ENCODE measurements at regions not wholly inside any gene's neighbourhood (a gene's known extent, or its start where the extent isn't known, plus 50 kb on each side); places are given as distances from the start of the nearest gene placed in this dataset.

DNA sequence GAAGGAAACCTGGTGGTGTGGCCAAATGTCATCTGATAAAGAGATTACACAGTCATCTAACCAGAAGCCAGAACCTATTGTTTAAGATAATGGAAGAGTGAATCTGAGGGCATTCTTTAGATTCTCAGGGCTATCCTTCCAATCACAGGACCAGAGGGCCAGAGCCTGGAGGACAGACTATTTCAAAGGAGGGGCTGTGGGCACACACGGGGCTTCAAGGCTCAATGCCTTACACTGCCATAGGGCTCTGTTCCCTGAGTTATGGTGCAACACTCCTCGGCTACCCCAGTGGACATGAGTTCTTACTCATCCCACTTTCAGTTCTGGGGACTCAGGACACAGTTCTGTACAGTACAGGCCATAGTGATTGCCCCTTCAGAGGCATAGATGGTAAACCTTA is 343.9 kb upstream of the ALCAM start:
- TF ChIP-seq GATA2 (IDR thresholded peaks at IDR 0.05; ENCODE audit: low read depth, low read length), result no peak
- TF ChIP-seq GATA3 (IDR thresholded peaks at IDR 0.05; ENCODE audit: low read depth, low read length), result no peak
